ENCODE measurements at regions not wholly inside any gene's neighbourhood (a gene's known extent, or its start where the extent isn't known, plus 50 kb on each side); places are given as distances from the start of the nearest gene placed in this dataset.

GRCh38 chr5:117519957-117520500 is 945.4 kb upstream of the SEMA6A start:
- TF ChIP-seq, protein P1, sequence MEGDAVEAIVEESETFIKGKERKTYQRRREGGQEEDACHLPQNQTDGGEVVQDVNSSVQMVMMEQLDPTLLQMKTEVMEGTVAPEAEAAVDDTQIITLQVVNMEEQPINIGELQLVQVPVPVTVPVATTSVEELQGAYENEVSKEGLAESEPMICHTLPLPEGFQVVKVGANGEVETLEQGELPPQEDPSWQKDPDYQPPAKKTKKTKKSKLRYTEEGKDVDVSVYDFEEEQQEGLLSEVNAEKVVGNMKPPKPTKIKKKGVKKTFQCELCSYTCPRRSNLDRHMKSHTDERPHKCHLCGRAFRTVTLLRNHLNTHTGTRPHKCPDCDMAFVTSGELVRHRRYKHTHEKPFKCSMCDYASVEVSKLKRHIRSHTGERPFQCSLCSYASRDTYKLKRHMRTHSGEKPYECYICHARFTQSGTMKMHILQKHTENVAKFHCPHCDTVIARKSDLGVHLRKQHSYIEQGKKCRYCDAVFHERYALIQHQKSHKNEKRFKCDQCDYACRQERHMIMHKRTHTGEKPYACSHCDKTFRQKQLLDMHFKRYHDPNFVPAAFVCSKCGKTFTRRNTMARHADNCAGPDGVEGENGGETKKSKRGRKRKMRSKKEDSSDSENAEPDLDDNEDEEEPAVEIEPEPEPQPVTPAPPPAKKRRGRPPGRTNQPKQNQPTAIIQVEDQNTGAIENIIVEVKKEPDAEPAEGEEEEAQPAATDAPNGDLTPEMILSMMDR (IDR thresholded peaks at IDR 0.05; ENCODE audit: insufficient read depth, low read length): no peak

GRCh38 chr5:117504305-117504704 is 929.7 kb upstream of the SEMA6A start:
- DNase-seq (ENCODE audit: low read depth): no peak
- TF ChIP-seq, protein P1 (IDR thresholded peaks at IDR 0.05; ENCODE audit: insufficient read depth, low read length): no peak
- no peak overlapping the region for H3K4me3 ChIP-seq (ENCODE audit: low read depth, low read length)

More at GRCh38 chr5:117519957-117520500, 945.4 kb upstream of the SEMA6A start:
- DNase-seq (ENCODE audit: low read depth): no peak
- no peak overlapping the region for H3K4me3 ChIP-seq (ENCODE audit: low read depth, low read length)

GRCh38 chr5:117497601-117498000 is 923.0 kb upstream of the SEMA6A start:
- DNase-seq (ENCODE audit: low read depth): peak; percentile 33
- H3K4me3 ChIP-seq (ENCODE audit: low read depth, low read length): no peak overlapping the region
- TF ChIP-seq, protein P1 (IDR thresholded peaks at IDR 0.05; ENCODE audit: insufficient read depth, low read length): no peak

DNA sequence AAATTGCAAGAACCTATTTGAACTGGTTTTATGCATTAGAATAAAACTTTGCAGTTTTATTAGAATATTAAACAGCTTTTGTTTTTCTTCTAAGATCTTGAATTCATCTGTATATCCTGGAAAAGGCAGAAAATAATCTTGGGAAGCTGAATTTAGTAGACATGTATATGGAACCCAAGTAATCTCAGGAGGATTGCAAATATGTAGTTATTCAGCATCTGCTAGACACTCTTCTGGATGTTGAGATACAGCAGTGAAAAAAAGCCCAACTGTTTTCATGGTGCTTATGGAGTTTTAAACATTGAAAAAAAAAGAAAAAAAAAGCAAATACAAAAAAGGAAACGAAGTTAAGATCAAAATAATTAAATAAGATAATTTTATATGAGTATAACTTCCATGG is 922.2 kb upstream of the SEMA6A start:
- TF ChIP-seq, protein P1 (IDR thresholded peaks at IDR 0.05; ENCODE audit: insufficient read depth, low read length): no peak
- no peak overlapping the region for H3K4me3 ChIP-seq (ENCODE audit: low read depth, low read length)
- DNase-seq (ENCODE audit: low read depth): no peak

GRCh38 chr5:117494188-117494587 is 919.6 kb upstream of the SEMA6A start:
- DNase-seq (ENCODE audit: low read depth): peak; percentile 57
- H3K4me3 ChIP-seq (ENCODE audit: low read depth, low read length): no peak overlapping the region
- TF ChIP-seq, protein P1 (IDR thresholded peaks at IDR 0.05; ENCODE audit: insufficient read depth, low read length): no peak

GRCh38 chr5:117488976-117489500 is 914.4 kb upstream of the SEMA6A start:
- TF ChIP-seq, protein P1 (IDR thresholded peaks at IDR 0.05; ENCODE audit: insufficient read depth, low read length): no peak
- no peak overlapping the region for H3K4me3 ChIP-seq (ENCODE audit: low read depth, low read length)
- peak; percentile 16 for DNase-seq (ENCODE audit: low read depth)

- no peak for DNase-seq (ENCODE audit: low read depth)
- TF ChIP-seq, protein P1 (IDR thresholded peaks at IDR 0.05; ENCODE audit: insufficient read depth, low read length): no peak
- H3K4me3 ChIP-seq (ENCODE audit: low read depth, low read length): no peak overlapping the region
These were observed 912.9 kb upstream of the SEMA6A start for GRCh38 chr5:117487556-117487955.

All from fibroblast of the aortic adventitia (primary cell).